ENCODE measurements at regions not wholly inside any gene's neighbourhood (a gene's known extent, or its start where the extent isn't known, plus 50 kb on each side); places are given as distances from the start of the nearest gene placed in this dataset.

DNA sequence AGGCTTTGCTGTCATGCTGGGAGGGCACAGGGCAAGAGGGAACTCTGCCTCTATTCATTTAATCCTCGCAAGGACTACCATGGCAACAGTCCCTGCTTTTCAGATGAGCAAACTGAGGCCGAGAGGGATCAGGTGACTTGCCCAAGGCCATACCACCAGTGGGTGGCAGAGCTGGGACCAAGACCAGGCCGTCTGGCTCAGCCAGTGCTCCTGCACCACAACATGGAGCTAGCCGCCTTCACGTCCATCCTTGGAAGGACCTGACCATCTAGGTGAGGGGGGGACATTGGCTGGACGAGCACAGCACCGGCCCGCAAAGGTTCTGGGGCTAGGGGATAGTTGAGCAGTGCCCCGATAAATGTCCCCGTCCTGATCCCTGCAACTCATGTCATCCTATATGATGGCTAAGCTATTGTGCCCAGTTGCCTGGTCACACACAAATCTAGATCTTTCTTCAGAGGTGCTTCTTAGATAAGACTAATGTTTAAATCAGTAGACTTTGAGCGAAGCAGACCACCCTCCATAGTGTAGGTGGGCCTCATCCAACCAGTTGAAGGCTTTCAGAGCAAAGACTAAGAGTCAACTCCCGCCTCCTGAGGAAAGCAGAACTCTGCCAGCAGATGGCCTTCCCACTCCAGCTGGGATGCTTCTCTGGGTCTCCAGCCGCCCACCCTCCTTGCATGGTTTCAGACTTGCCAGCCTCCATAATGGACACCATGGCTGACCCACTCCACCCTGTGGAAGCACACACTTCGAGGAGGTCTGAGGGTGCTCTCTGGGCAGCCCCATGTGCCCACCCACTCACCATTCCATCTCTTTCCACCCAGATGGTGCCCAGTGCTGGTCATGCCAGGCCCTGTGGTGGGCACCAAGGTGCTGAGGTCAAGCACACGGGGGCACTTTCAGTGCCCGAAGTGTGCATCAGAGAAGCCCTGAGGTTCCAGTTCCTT is 214.8 kb upstream of the RAB6C start:
- H3K27ac ChIP-seq: no peak overlapping the region
- no peaks in the 10 kb centered on the region for H3K36me3 ChIP-seq
- 85 to 89% (median 89%) methylated on average over 16 of the region's 16 CpGs for WGBS, 3 donors
- H3K9me3 ChIP-seq: no peaks in the 10 kb centered on the region
- no peak for DNase-seq
- intact Hi-C loops (cut with DNase I): no loop called here
- no peaks in the 10 kb centered on the region for H3K27me3 ChIP-seq
- H3K4me3 ChIP-seq: no peak overlapping the region
- TF ChIP-seq EP300 (IDR thresholded peaks at IDR 0.05): no peak
- TF ChIP-seq CTCF (IDR thresholded peaks at IDR 0.05): no peak
- no peak for TF ChIP-seq POLR2A (IDR thresholded peaks at IDR 0.05)
- H3K4me1 ChIP-seq (ENCODE audit: insufficient read depth): no peaks in the 10 kb centered on the region

- WGBS, 3 donors: 82 to 94% (median 93%) methylated on average over 4 of the region's 4 CpGs
Measured at GRCh38 chr2:129765326-129765677, 214.2 kb upstream of the RAB6C start.

DNA sequence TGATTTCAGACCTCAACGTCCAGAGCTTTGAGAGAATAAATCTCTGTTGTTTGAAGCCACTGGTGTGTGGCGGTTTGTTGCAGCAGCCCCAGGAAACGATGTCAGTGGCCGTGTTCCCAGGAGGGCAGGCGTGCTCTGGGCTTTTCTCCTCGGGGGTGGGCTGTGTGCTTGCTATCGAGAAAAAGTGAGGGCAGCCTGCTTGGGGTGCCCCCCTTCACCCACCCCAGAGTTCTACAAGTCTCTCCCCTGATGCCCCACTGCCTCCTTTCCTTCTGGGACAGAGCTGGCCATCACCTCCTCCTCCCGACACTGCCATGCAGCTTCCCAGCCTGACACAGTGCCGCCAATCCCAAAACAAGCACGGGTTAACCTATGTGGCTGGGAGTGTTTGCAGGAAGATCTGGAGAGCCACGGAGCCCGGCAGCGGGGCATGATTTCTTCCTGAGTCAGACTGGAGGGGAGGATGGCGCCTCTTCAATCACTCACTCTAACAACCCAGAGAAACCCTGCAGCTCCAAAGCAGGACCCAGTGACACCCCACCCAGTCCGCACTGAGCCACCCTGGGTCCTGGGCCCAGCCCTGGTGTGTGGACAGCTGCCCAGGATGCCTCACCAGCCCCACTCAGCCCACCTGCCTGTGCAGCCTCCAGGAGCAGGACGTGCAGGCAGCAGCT is 213.7 kb upstream of the RAB6C start:
- H3K9me3 ChIP-seq: no peaks in the 10 kb centered on the region
- H3K27me3 ChIP-seq: no peaks in the 10 kb centered on the region
- 47 to 60% (median 51%) methylated on average over 16 of the region's 16 CpGs for WGBS, 3 donors
- H3K4me1 ChIP-seq (ENCODE audit: insufficient read depth): no peaks in the 10 kb centered on the region
- no peaks in the 10 kb centered on the region for H3K36me3 ChIP-seq
- intact Hi-C loops (cut with DNase I): no loop called here
- no peak for TF ChIP-seq CTCF (IDR thresholded peaks at IDR 0.05)
- TF ChIP-seq POLR2A (IDR thresholded peaks at IDR 0.05): no peak
- no peak for TF ChIP-seq EP300 (IDR thresholded peaks at IDR 0.05)
- no peak overlapping the region for H3K4me3 ChIP-seq
- no peak for DNase-seq
- H3K27ac ChIP-seq: no peak overlapping the region

More at GRCh38 chr2:129765326-129765677, 214.2 kb upstream of the RAB6C start:
- Histone ChIP-seq H3K27ac (no peak overlapping the region), H3K4me1 (ENCODE audit: insufficient read depth) (no peaks in the 10 kb centered on the region), H3K4me3 (no peak overlapping the region), H3K27me3 (no peaks in the 10 kb centered on the region), H3K36me3 (no peaks in the 10 kb centered on the region), H3K9me3 (no peaks in the 10 kb centered on the region)
- no peak for DNase-seq
- intact Hi-C loops (cut with DNase I): no loop called here
- TF ChIP-seq POLR2A (IDR thresholded peaks at IDR 0.05) (no peak), EP300 (IDR thresholded peaks at IDR 0.05) (no peak), CTCF (IDR thresholded peaks at IDR 0.05) (no peak)

DNA sequence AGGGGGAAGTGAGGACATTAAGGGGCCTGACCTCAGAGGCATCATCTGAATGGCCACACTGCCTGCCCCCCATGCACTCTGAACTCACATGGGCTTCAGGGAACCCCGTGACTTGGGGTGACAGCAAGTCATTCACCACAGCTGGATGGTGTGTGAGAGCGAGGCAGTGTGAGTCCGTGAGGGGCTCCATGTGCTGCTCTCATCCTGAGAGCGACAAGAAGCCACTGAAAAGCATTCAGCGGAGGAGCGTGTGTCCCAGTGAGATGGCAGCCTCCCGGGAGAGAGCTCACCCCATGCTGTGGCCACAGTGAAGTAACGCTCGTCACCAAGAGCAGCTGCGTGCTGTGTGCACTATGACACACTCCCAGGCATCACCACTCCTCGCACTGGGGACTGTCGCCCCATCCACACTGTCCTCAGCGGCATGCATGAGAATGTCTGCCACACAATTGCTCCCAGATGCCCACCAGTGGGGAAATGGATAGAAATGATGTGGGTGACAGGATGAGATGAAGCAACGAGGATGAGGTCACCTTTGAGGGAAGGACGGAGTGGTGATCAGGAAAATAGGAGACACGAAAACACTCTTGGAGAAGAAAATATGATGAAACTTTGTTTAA is 213.0 kb upstream of the RAB6C start:
- WGBS, 3 donors: 82 to 85% (median 84%) methylated on average over 16 of the region's 16 CpGs
- no peaks in the 10 kb centered on the region for H3K27me3 ChIP-seq

More for the DNA sequence above, 213.0 kb upstream of the RAB6C start:
- no peaks in the 10 kb centered on the region for H3K9me3 ChIP-seq
- intact Hi-C loops (cut with DNase I): no loop called here
- H3K27ac ChIP-seq: no peak overlapping the region
- TF ChIP-seq POLR2A (IDR thresholded peaks at IDR 0.05) (no peak), EP300 (IDR thresholded peaks at IDR 0.05) (no peak), CTCF (IDR thresholded peaks at IDR 0.05) (no peak)
- no peaks in the 10 kb centered on the region for H3K4me1 ChIP-seq (ENCODE audit: insufficient read depth)
- no peak overlapping the region for H3K4me3 ChIP-seq
- no peak for DNase-seq
- no peaks in the 10 kb centered on the region for H3K36me3 ChIP-seq

Data from ovary (tissue), 7 donors.